ENCODE measurements at regions not wholly inside any gene's neighbourhood (a gene's known extent, or its start where the extent isn't known, plus 50 kb on each side); places are given as distances from the start of the nearest gene placed in this dataset.
A peak's percentile ranks its signal among the peaks of the same experiment; 100 is the strongest.
"Not testable (repeated sequence)": the region's sequence is repeated elsewhere in the genome, so short reads cannot be mapped to it uniquely, and the experiment has no call there.

DNA sequence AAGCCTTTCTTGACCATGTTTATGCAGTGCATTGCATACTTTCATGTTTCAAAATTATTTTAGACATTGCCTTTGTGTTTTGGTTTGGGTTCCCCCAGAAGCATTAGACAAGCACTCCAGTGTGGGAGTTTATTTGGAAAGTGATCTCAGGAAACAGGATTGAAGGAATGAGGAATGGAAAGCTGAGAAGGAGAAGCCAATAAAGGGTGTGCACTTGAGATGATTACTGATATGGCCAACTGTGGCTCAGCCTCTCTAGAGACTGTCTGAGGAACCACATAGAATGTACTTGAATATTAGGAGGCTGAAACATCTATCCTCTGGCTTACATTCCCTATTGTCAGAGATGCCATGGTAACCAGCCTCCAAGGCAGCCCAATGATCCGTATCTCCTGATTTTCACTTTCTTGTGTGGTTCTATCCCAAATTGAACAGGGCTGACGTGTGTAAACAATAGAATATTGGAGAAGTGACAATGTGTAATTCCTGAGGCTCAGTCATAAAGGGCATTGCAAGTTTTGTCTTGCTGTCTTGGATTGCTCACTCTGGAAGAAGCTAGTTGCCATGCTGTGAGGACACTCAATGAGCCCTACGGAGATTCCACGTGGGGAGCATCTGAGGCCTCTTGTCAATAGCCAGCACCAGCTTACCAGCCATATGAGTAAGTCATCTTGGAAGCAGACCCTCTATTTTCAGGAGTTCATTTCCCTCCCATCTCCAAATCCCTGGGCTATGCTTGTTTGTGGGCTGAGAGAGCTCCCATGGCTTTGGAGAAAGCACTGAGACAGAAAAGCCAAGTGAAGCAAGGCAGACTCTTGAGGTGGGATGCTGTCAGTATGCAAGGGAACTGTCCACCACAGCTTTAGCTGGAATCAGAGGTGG lies 84.7 kb downstream of the SCN11A start:
- peak; percentile 50 for DNase-seq (ENCODE audit: low read depth)

DNA sequence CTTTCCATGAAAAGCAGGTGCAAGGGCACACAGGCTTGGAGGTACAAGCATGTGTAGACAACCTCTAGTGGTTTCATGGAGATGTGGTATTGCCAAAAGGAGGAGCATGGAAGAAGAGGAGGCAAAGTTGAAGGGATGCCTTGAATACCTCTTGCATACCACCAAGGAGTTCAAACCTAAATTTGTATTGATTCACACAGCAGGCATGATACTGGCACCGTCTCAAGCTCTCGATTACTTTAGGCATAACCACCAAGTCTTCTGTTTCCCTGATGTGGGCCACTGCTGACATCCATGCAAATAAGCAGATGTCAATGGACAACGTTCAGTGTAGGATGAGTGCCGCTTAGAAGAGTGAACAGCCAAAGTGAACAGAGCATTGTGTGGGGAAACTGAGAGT lies 87.1 kb downstream of the SCN11A start:
- DNase-seq (ENCODE audit: low read depth) = no peak

DNA sequence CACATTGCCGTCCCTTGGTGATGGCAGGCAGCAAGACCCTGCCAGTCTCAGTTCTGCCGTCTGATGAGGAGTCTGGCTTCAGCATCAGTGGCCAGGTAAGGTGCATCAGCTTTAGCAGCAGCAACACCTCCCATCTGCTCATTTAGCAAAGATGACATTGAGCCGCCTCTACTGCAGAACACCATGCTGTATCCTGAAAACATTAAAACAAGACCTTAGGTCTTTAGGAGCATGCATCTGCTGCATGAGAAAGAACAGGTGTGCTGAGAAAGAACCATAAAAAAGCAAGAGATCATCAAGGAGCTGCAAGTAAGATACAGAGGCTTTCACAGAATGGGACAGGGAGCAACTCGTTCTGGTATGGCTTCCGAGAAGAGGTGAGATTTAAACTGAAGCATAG lies 87.5 kb downstream of the SCN11A start:
- no peak for DNase-seq (ENCODE audit: low read depth)

DNA sequence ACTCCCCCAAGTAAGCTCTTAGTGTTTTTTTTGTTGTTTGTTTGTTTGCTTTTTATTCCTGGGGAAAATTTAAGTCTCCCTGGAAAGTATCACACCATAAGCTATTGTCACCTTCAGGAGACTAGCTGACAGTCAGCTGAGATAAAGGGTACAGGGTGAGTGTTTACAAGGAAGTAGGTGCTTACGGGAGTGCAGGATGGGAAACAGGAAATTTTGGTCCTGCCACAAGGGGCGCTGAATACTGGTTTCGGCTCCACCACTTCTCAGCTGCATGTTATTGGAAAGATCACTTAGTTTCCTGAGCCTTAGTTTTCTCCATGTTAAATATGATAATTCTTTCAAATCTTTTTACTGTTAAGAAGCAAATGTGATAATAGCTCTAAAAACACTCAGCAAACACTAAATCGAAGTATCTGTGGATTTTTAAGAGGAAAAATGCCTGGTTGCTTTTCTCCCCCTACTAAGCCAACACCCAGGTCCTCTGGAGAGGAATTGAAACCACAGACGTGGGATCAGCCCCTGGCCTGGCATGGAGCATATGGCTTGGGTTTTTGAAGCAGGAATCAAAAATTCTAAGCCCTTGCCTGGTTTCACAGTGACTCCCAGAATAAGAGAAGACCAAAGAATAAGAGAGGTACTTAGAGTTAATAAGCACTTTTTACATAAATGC lies 90.7 kb downstream of the SCN11A start:
- peak; percentile 41 for DNase-seq (ENCODE audit: low read depth)

DNA sequence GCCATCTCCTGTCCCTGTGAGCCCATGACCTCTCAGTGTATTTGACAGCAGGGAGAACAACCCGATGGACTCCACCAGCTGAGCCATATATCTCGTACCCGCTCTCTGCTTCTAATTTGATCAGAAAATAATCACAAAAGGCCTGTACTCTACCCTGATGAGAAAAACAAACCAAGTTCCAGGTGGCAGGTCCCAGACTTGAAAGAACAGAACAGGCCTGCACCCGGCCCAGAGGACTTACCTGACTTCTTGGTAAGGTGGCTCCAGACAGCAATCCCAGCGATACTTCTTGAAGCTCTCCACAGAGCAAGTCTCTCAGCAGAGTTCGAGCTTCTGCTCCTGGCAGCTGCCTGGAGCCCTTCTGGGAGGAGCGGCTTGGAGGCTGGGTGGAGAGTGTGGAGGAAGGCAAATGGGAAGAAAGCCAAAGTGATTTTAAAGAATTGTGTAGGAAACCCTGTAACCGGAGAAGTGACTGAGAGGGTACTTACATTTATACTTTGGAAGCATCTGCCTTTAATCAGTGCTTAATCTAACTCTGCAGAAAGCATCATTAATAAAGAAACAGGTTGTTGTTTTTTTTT lies 91.6 kb downstream of the SCN11A start:
- DNase-seq (ENCODE audit: low read depth) = no peak

DNA sequence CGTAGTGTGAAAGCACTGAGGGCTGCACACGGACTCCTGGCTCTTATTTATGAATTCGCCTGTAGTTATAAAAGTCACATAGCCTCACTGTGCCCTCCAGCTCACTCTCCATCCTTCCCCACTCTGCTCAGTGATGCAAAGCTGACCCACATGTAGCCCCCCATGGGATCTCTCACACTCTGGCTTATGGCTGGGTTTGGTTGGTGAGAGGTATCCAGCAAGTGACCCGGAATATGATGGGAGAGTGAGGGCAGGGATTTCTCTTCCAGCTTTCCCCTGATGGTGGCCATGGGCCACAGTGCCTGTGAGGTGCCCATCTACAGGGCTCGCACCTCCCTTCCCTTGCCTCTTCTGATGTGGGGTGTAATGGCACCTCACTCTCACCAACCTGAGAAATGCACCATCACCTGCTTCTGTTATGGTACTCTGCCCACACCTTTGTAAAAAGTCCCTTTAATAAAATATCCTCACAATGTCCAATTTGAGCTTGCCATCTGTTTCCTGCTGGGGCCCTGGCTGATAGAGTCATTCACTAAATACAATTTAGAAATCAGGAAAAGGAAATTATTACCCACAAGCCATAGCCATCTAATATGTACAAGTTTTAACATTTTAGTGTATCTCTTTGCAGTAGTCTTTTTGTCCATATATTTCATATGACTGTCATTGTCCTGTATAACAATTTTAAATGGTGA lies 93.6 kb downstream of the SCN11A start:
- DNase-seq (ENCODE audit: low read depth) = no peak

DNA sequence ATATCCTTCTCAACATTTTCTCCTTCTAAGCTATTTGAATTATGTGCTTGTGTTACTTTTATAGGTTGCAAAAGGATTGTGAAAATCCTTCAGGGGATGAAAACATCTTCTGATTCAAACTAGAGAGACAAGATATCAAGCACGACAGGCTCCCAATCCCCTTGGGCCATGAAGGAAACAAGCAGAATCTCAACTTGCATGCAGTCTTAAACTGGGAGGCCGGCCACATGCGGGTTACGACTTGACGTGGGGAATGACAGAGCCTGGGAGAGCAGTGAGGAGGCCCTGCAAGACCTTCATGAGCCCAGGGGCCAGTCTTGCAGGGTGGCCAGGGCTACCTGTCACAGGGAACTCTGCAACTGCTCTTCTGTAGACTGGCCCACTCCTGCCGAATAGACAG lies 94.4 kb downstream of the SCN11A start:
- no peak for DNase-seq (ENCODE audit: low read depth)

DNA sequence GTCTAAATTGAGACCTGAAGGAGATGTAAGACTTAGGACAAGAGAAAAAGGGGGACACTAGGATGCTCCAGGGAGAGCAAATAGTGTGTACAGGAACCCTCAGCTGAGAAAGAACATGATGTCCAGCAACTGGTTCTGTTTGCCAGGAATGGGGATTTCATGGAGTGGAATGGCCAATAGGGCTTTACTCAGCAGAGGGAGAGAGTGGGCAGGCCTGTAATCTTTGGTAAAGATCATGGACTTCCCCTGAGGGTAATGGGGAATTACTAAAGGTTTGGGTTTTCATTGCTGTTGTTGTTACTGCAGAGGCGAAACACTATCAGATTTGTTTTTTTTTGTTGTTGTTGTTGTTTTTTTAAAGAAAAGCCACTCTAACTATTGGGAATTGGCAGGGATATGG lies 99.0 kb downstream of the SCN11A start:
- no peak for DNase-seq (ENCODE audit: low read depth)

DNA sequence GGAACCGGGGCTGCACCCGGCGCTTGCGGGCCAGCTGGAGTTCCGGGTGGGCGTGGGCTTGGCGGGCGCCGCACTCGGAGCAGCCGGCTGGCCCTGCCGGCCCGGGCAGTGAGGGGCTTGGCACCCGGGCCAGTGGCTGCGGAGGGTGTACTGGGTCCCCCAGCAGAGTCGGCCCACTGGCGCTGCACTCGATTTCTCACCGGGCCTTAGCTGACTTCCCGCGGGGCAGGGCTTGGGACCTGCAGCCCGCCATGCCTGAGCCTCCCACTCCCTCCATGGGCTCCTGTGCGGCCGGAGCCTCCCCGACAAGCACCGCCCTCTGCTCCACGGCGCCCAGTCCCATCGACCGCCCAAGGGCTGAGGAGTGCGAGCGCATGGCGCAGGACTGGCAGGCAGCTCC lies 100.6 kb downstream of the SCN11A start:
- not testable (repeated sequence) for DNase-seq (ENCODE audit: low read depth)

DNA sequence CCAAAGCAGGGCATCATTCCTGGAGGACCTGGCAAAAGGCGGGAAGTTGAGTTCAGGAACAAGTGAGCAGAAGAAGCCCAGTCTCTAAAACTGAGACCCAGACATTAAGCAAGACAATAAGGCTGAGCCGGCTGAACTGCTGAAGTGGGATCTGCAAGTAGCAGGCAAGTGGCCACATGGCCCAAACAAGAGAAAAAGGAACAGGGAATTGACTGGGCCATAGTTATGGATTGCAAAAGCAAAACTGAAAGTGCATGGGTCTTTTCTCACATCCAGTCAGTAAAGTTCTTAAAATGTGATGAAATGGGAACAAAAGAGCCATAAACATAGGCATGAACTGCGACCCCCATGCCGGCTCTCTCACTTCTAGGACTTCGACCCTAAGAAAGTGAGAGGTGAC lies 101.2 kb downstream of the SCN11A start:
- no peak for DNase-seq (ENCODE audit: low read depth)

DNA sequence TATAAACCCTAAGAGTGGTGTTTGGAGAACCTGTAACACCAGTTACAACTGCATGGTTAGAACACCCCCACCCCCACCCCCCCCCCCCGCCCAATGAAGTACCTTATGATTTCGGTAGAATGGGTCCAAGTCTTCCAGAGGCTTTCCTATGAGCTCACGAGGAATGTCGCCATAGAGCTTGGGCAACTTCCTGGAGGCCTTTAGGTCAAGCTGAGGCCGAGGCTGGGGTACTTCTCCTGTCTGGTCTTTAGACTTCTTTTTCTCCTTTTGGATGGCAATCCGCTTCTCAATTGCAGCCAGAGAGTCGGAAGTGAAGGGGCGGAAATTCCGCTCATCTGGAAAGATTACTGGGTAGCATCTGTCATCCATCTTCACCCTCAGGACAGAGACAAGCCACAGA lies 101.8 kb downstream of the SCN11A start:
- DNase-seq (ENCODE audit: low read depth) = no peak

DNA sequence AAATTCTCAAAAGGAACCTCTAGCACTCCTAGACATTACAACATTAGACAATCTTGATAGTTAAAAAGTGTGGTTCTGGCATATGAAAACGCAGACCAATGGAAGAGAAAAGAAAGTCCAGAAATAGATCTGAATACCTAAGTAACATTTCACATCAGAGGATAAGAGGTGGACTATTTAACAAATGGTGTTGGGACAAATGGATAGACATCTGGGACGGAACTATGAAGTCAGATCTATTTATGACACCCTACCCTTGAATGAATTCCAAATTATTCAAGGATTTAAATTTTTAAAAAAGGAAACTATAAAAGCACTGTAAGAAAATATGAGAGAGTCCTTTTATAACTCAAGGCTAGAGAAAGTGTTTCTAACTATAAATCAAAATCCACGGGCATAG lies 111.3 kb downstream of the SCN11A start:
- DNase-seq (ENCODE audit: low read depth) = no peak

DNA sequence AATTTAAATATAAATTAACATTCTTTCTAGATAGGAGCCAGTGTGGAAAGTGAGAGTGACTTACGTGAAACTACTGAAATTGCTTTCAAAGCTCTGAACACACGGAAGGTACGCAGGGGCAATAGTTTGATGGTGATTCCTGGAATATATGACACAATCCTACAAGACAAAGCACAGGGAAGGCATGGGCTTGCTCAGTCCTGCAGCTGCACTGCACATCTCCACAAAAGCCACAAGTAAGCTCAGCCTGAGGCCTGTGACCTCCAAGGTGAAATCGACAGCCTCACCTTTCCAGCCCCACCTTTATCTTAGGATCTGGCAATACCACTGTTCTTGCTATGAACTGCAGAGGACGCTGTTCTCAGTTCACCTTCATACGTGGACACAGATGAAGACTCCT lies 109.3 kb upstream of the SCN10A start:
- DNase-seq (ENCODE audit: low read depth) = no peak

DNA sequence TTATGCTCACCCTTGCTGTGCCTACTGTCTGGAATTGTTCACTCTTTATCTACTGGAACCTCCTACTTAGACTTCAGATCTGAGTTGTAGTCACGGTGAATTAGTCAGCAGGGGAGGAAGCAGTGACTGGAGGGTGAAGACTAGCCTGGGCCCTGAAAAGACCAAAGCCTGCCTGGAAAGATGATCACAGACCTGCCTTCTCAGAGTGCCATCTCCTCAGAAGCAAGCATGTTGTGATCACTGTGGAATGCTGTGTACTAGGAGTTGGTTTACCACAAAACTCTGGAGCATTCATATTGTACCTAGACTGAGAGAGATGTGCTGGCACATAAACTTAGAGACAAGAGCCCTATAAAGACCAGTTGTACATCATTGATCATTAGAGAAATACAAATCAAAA lies 100.7 kb upstream of the SCN10A start:
- DNase-seq (ENCODE audit: low read depth) = peak; percentile 8

DNA sequence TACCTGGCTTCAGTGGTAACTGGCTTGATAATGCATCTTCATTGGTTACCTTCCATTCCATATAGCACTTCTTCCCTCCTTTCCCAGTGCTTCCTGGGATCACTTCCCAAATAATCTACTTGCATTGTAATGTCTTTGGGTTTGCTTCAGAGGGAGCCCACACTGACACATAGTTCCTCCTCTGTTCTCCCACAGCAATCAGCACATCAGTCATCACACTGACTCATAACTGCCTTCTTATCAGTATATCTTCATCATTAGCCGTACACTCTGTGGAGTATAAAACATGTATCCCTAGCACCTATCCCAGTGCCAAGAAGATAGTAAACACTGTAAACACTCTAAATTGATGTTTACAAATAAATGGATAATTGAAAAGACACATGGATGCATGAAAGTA lies 91.4 kb upstream of the SCN10A start:
- DNase-seq (ENCODE audit: low read depth) = no peak

DNA sequence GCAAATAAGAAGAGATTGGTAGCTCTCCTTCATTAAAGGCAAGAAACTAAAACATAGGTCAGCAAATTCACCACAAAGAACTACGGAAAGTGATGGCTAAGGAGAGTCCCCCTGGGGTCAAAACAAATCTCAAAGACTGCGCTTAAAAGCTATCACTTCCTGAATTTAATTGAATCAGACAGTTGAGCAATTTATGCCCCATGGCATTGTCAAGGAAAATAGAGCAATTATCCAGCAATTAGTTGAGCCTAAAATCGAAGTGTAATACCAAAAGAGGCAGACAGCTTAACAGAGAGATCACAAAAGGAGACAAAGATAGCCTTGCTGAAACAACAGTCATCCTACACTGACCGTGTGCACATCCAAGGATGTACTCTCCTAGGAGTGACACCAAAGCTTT lies 74.4 kb upstream of the SCN10A start:
- no peak for DNase-seq (ENCODE audit: low read depth)

DNA sequence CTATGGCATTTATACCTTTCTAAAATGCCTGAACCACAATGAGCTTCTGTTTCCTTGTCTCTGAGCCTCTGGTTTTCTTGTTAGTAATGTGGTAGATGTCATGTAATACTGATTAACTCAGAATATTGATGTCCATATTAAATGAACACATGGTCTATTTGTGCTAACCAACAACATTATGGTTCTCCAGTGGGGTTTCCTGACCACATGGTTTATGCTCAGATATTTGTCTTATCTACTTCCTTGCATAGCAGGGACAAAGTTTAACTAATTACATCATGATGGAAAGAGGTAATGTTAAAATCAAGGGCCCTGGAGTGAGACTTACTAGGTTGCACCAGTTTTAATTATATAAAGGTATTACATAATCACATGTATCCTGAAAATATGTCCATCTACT lies 62.6 kb upstream of the SCN10A start:
- DNase-seq (ENCODE audit: low read depth) = no peak
